HUDEP-2 (cell line): ENCODE measurements at regions not wholly inside any gene's neighbourhood (a gene's known extent, or its start where the extent isn't known, plus 50 kb on each side); places are given as distances from the start of the nearest gene placed in this dataset.
"Not testable (repeated sequence)": the region's sequence is repeated elsewhere in the genome, so short reads cannot be mapped to it uniquely, and the experiment has no call there.

Experiments used
- DNase-seq, 76 experiments: peaks; one replicate each; lab custom pipeline; 2025; ENCODE audit not compliant: unreplicated experiment in 76 of 76; lab: John Stamatoyannopoulos, UW

GRCh38 chr10:123269675-123270074, 115.5 kb downstream of the BUB3 start:
- no peak for DNase-seq

DNA sequence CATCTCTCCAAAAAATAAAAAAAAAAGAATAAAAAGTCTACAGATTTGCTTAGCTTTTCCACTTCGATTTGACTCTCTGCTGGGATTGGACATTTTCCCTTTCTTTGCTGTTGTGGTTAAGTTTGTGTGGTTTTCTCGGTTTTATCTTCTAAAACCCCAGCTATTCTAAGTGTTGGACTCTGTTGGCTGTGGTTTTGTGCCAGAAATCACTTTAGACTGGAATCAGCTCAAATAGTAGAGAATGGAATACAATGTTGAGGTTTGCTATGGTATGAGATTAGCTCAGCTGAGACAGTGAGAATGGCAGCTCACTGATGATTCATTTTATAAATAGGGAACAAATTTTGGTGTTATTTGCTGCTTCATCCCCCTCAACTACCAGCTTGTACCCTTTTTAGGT, 116.0 kb downstream of the BUB3 start:
- no peak for DNase-seq

DNA sequence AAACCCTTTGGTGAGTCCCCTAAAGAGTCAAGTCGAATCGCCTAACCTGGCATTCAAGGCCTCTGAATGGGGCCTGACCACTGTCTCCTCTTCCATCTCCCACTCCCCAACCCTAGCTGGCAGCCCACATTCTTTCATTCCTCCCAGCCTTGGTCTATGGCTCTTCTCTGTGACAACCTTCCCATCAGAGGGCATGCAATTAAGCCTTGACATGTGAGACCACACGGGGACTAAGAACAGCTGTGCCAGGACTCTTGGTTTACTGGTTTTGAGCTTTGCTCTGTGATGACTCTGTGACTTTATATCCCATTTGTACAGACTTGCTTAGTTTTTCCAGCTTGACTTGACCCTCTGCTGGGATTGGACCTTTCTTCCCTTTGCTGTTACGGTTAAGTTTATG, 116.6 kb downstream of the BUB3 start:
- DNase-seq, result no peak

- peak in 2 of 76 experiments; percentile 1 for DNase-seq
Observed at GRCh38 chr10:123272171-123272570, 118.0 kb downstream of the BUB3 start.

GRCh38 chr10:123274306-123275135, 120.3 kb downstream of the BUB3 start:
- no peak for DNase-seq

DNA sequence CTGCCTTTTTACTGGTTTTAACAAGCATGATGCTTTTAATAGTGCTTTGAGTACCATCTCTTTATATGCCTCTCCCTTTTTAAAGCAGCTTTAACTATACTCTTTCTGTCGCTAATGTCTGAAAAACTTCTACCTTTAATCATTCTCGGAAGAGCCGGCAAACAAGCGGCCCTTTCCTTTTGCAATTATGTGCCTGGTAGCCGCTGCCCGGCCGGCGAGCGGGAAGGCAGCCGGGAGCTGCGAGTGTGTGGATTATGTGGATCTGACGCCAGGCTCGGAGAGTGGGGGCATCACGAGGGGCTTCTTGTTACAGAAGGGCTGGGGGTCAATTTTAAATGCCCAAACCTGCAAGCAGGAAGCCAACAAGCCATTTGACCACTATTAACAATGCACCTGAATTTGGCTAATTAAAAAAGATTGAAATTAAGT, 120.9 kb downstream of the BUB3 start:
- no peak for DNase-seq

- DNase-seq, result no peak
Observed at GRCh38 chr10:123278445-123278844, 124.2 kb downstream of the BUB3 start.

- not testable (repeated sequence) for DNase-seq
Observed at GRCh38 chr10:123283371-123283770, 129.2 kb downstream of the BUB3 start.

DNA sequence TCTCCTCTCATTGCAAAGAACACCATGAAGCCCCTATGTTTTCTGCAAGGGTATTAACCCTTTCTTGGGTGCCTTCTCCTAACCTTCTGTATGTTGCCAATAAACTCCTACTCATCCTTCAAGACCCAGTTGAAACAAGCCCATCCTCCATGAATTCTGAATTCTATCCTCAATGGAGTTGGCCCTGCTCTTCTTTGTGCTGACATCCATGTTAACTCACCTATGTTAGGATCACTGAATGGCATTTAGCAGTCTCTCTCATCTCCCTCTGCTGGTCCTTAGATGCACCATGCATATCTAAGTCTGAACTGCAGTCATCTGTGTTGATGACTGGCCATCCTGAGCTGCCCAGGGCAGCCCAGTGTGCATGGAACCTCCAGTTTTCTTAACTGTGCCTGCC, 129.8 kb downstream of the BUB3 start:
- no peak for DNase-seq

GRCh38 chr10:123287594-123288247, 133.5 kb downstream of the BUB3 start:
- DNase-seq, result no peak

DNA sequence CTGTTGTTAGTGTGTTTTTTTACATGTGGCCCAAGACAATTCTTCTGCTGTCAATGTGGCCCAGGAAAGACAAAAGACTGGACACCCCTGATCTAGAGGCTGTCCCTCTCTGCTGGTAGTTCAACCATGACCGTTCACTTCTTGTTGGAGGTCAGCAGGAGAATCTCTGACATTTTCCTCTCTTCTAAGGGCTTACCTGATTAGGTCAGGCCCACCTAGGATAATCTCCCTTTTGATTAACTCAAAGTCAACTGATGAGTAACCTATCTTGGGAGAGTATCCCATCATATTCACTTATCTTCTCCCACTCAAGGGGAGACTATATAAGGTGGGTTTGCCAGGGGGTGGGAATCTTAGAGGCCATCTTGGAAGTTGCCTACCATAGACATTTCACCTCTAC, 135.2 kb downstream of the BUB3 start:
- no peak for DNase-seq

GRCh38 chr10:123294109-123294508, 139.9 kb downstream of the BUB3 start:
- no peak for DNase-seq

DNA sequence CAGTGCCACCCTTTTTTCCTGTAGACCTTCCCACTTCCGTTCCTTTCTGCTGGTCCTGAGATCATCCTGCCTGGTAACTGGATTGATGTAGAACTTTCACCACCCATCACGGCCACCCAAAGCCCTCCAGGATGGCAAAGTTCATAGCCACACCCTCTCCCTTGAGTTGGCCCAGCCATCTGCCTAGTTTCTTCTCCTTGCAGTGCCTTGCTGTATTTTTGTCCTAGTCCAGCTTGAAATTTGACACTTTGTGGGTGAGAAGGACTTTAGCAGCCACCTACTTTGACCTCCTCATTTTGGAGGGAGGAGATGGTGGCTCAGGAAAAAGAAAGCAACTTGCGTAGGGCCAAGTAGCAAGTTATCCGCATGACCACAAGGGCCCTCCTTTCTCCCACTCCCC, 140.7 kb downstream of the BUB3 start:
- no peak for DNase-seq

DNA sequence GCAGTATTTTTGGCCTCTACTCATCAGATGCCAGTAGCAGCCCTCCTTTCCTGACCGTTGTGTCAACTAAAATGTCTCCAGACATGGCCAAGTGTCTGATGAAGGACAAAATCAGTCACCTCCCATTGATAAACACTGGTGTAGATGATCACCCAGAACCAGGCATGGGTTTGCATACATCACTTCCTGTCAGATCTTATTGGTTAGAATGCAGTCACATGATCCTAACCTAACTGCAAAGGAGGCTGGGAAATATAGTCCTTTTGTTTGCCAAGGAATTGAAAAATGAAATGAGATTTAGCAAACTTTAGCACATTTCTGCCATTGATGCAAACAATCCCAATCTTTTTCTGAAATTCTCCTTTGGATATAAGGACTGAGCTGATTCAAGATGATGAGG, 141.4 kb downstream of the BUB3 start:
- DNase-seq, result no peak

DNA sequence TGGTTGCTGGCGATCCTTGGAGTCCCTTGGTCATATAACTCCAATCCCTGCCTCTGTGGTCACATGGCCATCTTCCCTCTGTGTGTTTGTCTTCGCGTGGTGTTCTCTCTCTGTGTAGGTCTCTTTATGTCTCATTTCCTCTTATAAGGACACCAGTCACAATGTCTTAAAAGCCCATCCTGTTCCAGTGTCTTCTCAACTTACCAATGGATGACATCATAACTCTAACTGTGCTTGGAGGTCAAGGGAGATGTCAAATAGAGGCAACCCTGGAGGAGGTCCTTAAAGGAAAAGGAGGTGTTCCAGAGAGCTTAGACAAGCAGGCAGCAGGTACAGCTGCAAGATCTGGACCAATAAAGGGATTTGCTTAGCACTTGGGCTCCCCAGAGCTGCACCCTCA, 143.0 kb downstream of the BUB3 start:
- no peak for DNase-seq

GRCh38 chr10:123298583-123298982, 144.4 kb downstream of the BUB3 start:
- DNase-seq, result no peak

DNA sequence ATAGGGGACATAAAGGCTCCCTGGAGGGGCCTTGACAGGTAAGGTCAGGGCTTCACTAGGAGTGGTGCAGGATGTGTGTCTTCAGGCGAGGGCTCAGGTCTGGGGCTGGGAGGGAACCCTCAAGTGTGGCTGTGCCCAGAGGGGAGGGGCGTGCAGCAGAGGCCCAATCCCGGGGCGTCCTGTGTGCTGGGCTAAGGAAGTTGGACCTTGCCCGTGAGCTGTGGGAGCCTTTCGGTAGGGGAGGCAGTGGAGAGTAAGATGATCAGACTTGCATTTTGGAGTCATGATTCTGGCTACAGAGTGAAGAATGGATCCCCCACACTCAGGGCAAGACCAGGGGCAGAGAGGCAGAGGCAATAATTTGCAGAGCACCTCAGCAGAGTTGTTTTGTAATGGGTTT, 145.4 kb downstream of the BUB3 start:
- no peak for DNase-seq

DNA sequence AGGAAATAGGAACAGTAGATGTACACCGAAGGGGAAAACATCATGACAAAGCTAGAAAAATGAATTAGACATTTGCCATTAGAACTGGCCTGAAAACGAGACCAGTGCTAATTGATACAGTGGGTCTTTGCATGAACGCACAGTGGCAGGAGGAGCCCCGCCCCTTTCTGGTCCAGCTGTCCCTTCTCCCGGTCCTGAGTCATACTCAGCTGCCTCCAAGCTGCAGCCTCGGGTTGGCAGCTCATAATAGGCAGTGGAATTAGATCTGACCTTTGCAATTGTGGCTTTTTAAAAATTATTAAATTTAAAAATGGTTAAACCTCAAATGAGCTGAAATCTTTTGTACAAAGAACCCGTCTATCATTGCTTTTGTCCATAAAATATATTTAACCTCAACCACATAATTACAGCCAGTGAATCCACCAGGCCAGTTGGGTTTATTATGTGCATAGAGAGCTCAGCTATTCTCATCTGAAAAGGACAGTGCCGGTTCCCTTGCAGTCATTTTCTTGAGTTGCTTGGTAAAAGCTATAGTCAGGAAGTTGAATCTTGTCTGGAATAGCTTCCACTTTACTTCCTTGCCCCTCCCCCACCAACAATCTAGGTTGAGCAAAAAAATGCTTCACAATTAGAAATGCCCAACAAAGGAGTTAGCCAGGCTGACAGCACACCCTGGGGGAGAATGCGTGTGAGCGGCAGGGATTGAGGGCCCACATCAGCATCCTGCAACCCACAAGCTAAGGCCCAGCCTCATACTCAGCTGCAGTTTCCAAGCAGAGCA, 147.1 kb downstream of the BUB3 start:
- no peak for DNase-seq

- no peak for DNase-seq
Observed at GRCh38 chr10:123303581-123304337, 149.6 kb downstream of the BUB3 start.

GRCh38 chr10:123305671-123306070, 151.5 kb downstream of the BUB3 start:
- DNase-seq, result no peak

- DNase-seq, result no peak
Observed at GRCh38 chr10:123306290-123306689, 152.1 kb downstream of the BUB3 start.
